ENCODE measurements at regions not wholly inside any gene's neighbourhood (a gene's known extent, or its start where the extent isn't known, plus 50 kb on each side); places are given as distances from the start of the nearest gene placed in this dataset.
"Not testable (repeated sequence)": the region's sequence is repeated elsewhere in the genome, so short reads cannot be mapped to it uniquely, and the experiment has no call there.

GRCh38 chr9:115837618-115838017 is 316.0 kb upstream of the PAPPA start:
- Histone ChIP-seq H3K36me3 (no peaks in the 10 kb centered on the region), H3K4me1 (replicated peaks) (no peaks in the 10 kb centered on the region), H3K4me3 (no peak overlapping the region), H3K27ac (no peak overlapping the region), H3K27me3 (replicated peaks) (no peaks in the 10 kb centered on the region), H3K9me3 (replicated peaks) (no peaks in the 10 kb centered on the region)
- no peak for DNase-seq (ENCODE audit: low read depth in 1 of 2, low spot score in 2 of 2)

DNA sequence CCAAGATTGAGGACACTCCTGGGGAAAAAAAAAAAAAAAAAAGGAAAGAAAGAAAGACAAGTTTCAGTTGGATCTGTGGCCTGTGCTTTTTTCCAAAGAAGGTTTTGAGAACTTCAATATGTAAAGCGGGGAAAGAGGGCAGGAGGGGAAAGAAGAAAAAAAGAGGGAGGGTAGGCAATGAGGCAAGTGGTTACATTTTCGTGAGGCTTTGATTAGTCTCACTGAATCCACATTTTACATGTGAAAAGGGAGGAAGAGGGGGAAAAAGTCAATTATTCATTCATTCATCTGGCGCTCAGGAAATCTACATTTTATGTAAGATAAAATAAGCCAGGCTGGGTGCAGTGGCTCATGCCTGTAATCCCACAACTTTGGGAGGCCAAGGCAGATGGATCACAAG is 315.2 kb upstream of the PAPPA start:
- no peak for DNase-seq (ENCODE audit: low read depth in 1 of 2, low spot score in 2 of 2)

DNA sequence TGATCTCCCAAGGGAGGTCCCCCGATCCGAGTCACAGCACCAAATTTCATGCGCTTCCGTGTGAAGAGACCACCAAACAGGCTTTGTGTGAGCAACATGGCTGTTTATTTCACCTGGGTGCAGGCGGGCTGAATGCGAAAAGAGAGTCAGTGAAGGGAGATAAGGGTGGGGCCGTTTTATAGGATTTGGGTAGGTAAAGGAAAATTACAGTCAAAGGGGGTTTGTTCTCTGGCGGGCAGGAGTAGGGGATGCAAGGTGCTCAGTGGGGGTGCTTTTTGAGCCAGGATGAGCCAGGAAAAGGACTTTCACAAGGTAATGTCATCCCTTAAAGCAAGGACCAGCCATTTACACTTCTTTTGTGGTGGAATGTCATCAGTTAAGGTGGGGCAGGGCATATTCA is 309.2 kb upstream of the PAPPA start:
- DNase-seq (ENCODE audit: low read depth in 1 of 2, low spot score in 2 of 2); H3K27ac ChIP-seq: not testable (repeated sequence)

More for the DNA sequence above, 315.2 kb upstream of the PAPPA start:
- no peak overlapping the region for H3K27ac ChIP-seq
- no peaks in the 10 kb centered on the region for H3K9me3 ChIP-seq (replicated peaks)
- H3K4me3 ChIP-seq = no peak overlapping the region
- H3K27me3 ChIP-seq (replicated peaks) = no peaks in the 10 kb centered on the region
- no peaks in the 10 kb centered on the region for H3K36me3 ChIP-seq
- no peaks in the 10 kb centered on the region for H3K4me1 ChIP-seq (replicated peaks)

DNA sequence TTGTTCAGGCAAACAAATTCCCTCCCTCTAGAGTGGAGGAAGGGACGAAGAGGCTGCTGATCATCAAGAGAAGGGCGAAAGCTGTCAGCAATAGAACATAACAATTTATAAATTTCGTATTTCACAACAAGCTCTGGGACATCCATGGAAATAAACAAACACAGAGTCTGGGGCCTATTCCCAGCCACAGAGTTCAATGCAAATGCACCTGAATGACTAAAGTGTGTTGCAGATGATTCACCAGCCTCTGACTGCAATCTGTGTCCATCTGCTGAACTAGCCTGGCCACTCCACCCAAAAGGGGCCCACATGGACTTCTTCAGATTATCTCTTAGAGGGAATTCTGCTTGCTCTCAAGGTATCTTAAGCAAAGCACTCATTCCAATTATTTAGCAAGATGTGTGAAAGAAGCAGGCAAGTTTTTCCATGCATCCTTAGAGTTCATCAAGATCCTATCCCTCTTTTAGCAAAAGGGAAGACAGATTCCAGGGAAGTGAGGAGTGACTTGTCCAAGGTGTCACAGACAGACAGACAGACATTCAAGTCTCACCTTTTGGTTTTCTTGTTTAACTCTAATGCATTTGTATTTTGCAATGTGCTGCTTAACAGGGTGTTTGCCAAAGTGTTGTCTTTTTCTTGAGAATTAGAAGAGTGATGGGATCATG is 307.8 kb upstream of the PAPPA start:
- H3K27ac ChIP-seq = no peak overlapping the region
- no peak for DNase-seq (ENCODE audit: low read depth in 1 of 2, low spot score in 2 of 2)
- H3K27me3 ChIP-seq (replicated peaks) = no peaks in the 10 kb centered on the region
- no peaks in the 10 kb centered on the region for H3K9me3 ChIP-seq (replicated peaks)
- H3K4me3 ChIP-seq = no peak overlapping the region
- no peaks in the 10 kb centered on the region for H3K36me3 ChIP-seq
- H3K4me1 ChIP-seq (replicated peaks) = peaks cover 25% of the 10 kb centered on the region

More for the DNA sequence above, 309.2 kb upstream of the PAPPA start:
- H3K36me3 ChIP-seq; H3K27me3 ChIP-seq (replicated peaks); H3K4me3 ChIP-seq; H3K9me3 ChIP-seq (replicated peaks): not testable (repeated sequence)
- H3K4me1 ChIP-seq (replicated peaks) = peaks cover 13% of the 10 kb centered on the region

DNA sequence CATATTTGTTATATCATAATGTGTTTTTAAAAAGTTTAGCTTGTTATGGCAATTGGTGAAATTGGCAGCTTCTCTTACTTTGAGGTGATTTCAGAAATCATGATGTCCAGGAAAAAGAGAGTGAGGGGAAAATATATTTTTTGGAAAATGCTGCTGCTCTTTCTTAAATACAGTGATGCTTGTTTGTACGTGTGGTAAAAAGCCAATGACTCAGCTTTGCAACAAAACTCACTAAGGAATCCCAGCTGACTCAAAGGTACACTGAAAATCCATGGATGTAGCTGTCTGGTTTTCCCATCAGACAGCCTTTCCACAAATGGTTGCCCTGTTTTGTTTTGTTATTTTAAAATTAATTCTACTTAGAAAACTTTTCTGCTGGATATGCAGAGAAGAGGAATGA is 306.4 kb upstream of the PAPPA start:
- no peaks in the 10 kb centered on the region for H3K36me3 ChIP-seq

DNA sequence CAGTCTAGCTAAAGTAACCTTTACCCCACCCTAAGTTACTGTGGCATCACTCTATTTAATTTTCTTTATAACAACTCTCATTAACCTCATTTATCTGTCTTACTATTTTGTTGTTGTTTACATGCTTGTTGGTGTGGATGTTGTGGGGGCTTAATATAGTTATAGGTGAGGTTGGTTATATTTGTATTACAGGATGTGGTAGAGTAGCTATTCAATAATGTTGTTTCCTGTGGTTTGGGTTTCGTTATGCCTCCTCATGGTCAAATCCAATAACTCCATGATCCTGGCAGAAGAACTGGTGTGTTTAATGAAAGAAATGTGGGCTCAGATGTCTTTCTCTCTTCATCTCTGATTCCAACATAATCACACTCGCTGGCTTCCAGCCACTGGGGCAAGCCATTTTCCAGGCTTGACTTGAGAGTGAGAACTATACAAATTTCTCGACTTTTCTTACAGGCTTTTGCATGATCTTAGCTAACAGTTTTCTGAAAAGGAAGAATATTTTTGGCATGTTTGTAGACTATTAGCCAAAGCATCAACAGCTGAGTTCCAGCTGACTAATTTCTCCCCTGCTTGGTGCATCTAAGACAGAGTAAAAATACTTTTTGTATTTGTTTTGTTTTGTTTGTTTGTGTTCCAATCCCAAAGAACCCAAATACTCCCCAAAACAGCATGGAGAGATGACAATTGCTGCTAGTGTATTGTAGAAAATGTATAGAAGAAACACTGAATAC is 303.7 kb upstream of the PAPPA start:
- Histone ChIP-seq H3K4me3 (no peak overlapping the region), H3K4me1 (replicated peaks) (peaks cover 31% of the 10 kb centered on the region), H3K27me3 (replicated peaks) (no peaks in the 10 kb centered on the region), H3K9me3 (replicated peaks) (no peaks in the 10 kb centered on the region), H3K27ac (no peak overlapping the region), H3K36me3 (no peaks in the 10 kb centered on the region)
- no peak for DNase-seq (ENCODE audit: low read depth in 1 of 2, low spot score in 2 of 2)

More for the DNA sequence above, 306.4 kb upstream of the PAPPA start:
- no peaks in the 10 kb centered on the region for H3K9me3 ChIP-seq (replicated peaks)
- no peak overlapping the region for H3K27ac ChIP-seq
- no peak overlapping the region for H3K4me3 ChIP-seq
- no peaks in the 10 kb centered on the region for H3K27me3 ChIP-seq (replicated peaks)
- peaks cover 31% of the 10 kb centered on the region for H3K4me1 ChIP-seq (replicated peaks)
- DNase-seq (ENCODE audit: low read depth in 1 of 2, low spot score in 2 of 2) = no peak

GRCh38 chr9:115850548-115851304 is 302.9 kb upstream of the PAPPA start:
- Histone ChIP-seq H3K27me3 (replicated peaks) (no peaks in the 10 kb centered on the region), H3K4me3 (no peak overlapping the region), H3K36me3 (no peaks in the 10 kb centered on the region), H3K27ac (peak overlapping the region; percentile 18; the same call in 1 of the 2 replicates), H3K4me1 (replicated peaks) (peaks cover 30% of the 10 kb centered on the region), H3K9me3 (replicated peaks) (no peaks in the 10 kb centered on the region)
- DNase-seq (ENCODE audit: low read depth in 1 of 2, low spot score in 2 of 2) = peak in 1 of 2 experiments; percentile 59

DNA sequence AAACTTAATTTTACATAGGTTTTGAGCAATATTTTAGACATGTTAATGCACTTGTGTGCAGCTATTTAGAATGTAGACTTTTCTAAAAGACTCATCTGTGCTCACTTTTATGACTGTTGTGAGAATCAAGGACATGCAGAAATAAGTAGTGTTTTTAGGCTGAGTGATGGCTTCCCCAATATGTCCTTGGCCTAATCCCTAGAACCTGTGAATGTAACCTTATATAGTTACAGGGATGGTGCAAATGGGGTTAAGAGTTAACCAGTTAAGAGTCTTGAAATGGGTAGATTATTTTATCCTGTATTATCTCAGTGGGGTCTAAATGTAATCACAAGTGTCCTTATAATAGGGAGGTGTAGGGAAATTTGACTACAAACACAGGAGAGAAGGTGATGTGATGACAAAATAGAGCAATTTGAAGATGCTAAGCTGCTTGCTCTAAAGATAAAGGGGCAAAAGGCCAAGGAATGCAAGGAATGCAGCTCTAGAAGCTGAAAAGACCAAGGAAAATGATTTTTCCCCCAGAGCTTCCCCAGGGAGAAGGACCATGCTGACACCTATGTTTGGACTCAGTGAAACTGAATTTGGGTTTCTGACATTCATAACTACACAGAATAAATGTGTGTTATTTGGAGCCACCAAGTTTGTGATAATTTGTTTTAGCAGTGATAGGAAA is 298.0 kb upstream of the PAPPA start:
- Histone ChIP-seq H3K4me3 (no peak overlapping the region), H3K36me3 (no peaks in the 10 kb centered on the region), H3K9me3 (replicated peaks) (no peaks in the 10 kb centered on the region), H3K4me1 (replicated peaks) (peaks cover 16% of the 10 kb centered on the region), H3K27me3 (replicated peaks) (no peaks in the 10 kb centered on the region), H3K27ac (peak overlapping the region; percentile 7; the same call in 1 of the 2 replicates)
- peak in 1 of 2 experiments; percentile 21 for DNase-seq (ENCODE audit: low read depth in 1 of 2, low spot score in 2 of 2)

DNA sequence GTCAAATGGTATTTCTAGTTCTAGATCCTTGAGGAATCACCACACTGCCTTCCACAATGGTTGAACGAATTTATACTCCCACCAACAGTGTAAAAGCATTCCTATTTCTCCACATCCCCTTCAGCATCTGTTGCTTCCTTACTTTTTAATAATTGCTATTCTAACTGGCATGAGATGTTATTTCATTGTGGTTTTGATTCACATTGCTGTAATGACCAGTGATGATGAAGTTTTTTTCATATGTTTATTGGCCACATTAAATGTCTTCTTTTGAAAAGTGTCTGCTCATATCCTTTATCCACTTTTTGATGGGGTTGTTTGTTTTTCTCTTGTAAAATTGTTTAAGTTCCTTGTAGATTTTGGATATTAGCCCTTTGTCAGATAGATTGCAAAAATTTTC is 295.2 kb upstream of the PAPPA start:
- not testable (repeated sequence) for H3K27me3 ChIP-seq (replicated peaks); DNase-seq (ENCODE audit: low read depth in 1 of 2, low spot score in 2 of 2); H3K4me3 ChIP-seq; H3K27ac ChIP-seq; H3K36me3 ChIP-seq; H3K4me1 ChIP-seq (replicated peaks); H3K9me3 ChIP-seq (replicated peaks)

DNA sequence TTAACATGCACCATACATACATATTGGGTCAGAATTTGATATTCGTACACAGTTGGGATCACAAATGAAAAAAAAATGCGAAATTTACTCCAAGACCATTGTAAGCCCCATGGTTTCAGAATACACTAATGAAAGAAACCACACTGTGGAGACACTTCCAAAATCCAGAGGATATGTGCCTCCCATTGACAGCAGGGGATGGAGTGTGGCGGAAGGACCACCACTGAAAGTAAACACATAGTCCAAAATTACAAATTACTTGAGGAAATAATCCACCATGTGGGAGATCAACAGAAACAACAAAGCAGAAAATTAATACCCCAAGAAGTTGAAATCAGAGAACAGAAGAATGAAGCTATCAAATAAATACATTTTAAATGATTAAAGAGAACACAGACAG is 291.6 kb upstream of the PAPPA start:
- H3K36me3 ChIP-seq = no peaks in the 10 kb centered on the region
- H3K27ac ChIP-seq = no peak overlapping the region
- H3K27me3 ChIP-seq (replicated peaks) = no peaks in the 10 kb centered on the region
- H3K9me3 ChIP-seq (replicated peaks) = no peaks in the 10 kb centered on the region
- H3K4me3 ChIP-seq = no peak overlapping the region
- no peak for DNase-seq (ENCODE audit: low read depth in 1 of 2, low spot score in 2 of 2)
- no peaks in the 10 kb centered on the region for H3K4me1 ChIP-seq (replicated peaks)

- DNase-seq (ENCODE audit: low read depth in 1 of 2, low spot score in 2 of 2) = no peak
- no peaks in the 10 kb centered on the region for H3K9me3 ChIP-seq (replicated peaks)
- H3K27me3 ChIP-seq (replicated peaks) = no peaks in the 10 kb centered on the region
- no peak overlapping the region for H3K4me3 ChIP-seq
- no peaks in the 10 kb centered on the region for H3K4me1 ChIP-seq (replicated peaks)
- H3K27ac ChIP-seq = no peak overlapping the region
- H3K36me3 ChIP-seq = no peaks in the 10 kb centered on the region
Measured at GRCh38 chr9:115864581-115864980, 289.0 kb upstream of the PAPPA start.

GRCh38 chr9:115867326-115867725 is 286.3 kb upstream of the PAPPA start:
- Histone ChIP-seq H3K27ac (no peak overlapping the region), H3K27me3 (replicated peaks) (no peaks in the 10 kb centered on the region), H3K4me3 (no peak overlapping the region), H3K36me3 (no peaks in the 10 kb centered on the region), H3K9me3 (replicated peaks) (no peaks in the 10 kb centered on the region), H3K4me1 (replicated peaks) (no peaks in the 10 kb centered on the region)
- DNase-seq (ENCODE audit: low read depth in 1 of 2, low spot score in 2 of 2) = no peak

- no peak for DNase-seq (ENCODE audit: low read depth in 1 of 2, low spot score in 2 of 2)
- Histone ChIP-seq H3K27ac (no peak overlapping the region), H3K9me3 (replicated peaks) (no peaks in the 10 kb centered on the region), H3K4me3 (no peak overlapping the region), H3K36me3 (no peaks in the 10 kb centered on the region), H3K27me3 (replicated peaks) (no peaks in the 10 kb centered on the region), H3K4me1 (replicated peaks) (peaks cover 4% of the 10 kb centered on the region)
Measured at GRCh38 chr9:115877852-115878438, 275.6 kb upstream of the PAPPA start.

Measured in SJSA1 (cell line).